Thyroid gland (tissue), 4 donors: ENCODE measurements at regions not wholly inside any gene's neighbourhood (a gene's known extent, or its start where the extent isn't known, plus 50 kb on each side); places are given as distances from the start of the nearest gene placed in this dataset.
"Not testable (repeated sequence)": the region's sequence is repeated elsewhere in the genome, so short reads cannot be mapped to it uniquely, and the experiment has no call there.

ENCODE experiments used
- DNase-seq, 2 donors: peaks; one replicate each; pipeline ENCODE4 v3.0.0-alpha.2; 2019
- H3K27ac ChIP-seq, 3 donors: fragments of 200-600 bp; sonication (generic); 1 replicate in 2 of 3; 2 replicates in 1 of 3; pipeline ENCODE4 v1.5.1; 2016 to 2019; ENCODE audit warnings: mild to moderate bottlenecking in 1 of 3, moderate library complexity in 1 of 3
- H3K27me3 ChIP-seq: fragments of 200-600 bp; sonication (generic); one replicate; pipeline ENCODE4 v1.5.1; 2019
- H3K36me3 ChIP-seq, 2 donors: fragments of 200-600 bp; sonication (generic); one replicate each; pipeline ENCODE4 v1.5.1; 2016 to 2019
- H3K4me1 ChIP-seq, 2 donors: fragments of 200-600 bp; sonication (generic); one replicate each; pipeline ENCODE4 v1.5.1; 2017 to 2019
- H3K4me3 ChIP-seq, 3 donors: fragments of 200-600 bp; sonication (generic); replicated peaks in 1 of 3; 1 replicate in 2 of 3; 2 replicates in 1 of 3; pipeline ENCODE4 v1.5.1; 2016; ENCODE audit warnings: mild to moderate bottlenecking in 1 of 3
- H3K9me3 ChIP-seq: fragments of 200-600 bp; sonication (generic); one replicate; pipeline ENCODE4 v1.5.1; 2017
- POLR2A ChIP-seq, 2 donors: fragments of 450-650 bp; IDR thresholded peaks; one replicate each; pipeline ENCODE4 v1.6.1; 2017; ENCODE audit warnings: antibody characterized with exemption in 2 of 2, mild to moderate bottlenecking in 2 of 2, moderate library complexity in 1 of 2
- WGBS, 2 donors: methylation state at CpG; one replicate each; pipeline ENCODE4 v1.1.5; 2017; 5-methylcytosine and 5-hydroxymethylcytosine counted together
- intact Hi-C: fragments of 100-400 bp; cut with DNase I; formaldehyde crosslinking; loops from one replicate; pipeline ENCODE4 v1.15.1; 2023
- TF ChIP-seq, protein P1 (sequence below), 6 experiments: fragments of 200-600 bp in 3 of 6; fragments of 450-650 bp in 3 of 6; sonication (generic) in 3 of 6; IDR thresholded peaks; one replicate each; pipeline ENCODE4 v1.5.1; 2016 to 2019; ENCODE audit warnings: antibody characterized with exemption in 6 of 6, mild to moderate bottlenecking in 2 of 6, inconsistent platforms in 1 of 6, moderate library complexity in 1 of 6

DNA sequence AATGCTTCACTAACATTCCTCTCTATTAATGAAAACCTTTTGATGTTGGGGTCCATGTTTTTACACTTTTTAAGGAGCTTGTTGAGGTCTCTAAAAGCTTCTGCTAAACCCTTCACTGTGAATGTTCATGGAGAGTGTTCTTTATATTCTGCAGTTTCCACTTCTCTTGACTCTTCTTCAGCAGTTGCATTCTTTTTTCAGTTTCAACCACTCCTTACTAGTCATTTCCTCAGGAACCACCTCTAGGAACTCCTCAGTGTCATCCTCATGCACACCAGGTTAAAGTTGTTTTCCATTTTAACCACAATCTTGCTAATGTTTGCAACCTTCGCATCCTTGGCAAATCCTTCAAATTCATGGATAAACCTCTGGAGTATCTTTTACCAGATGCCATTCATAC lies 821.6 kb downstream of the ANKRD7 start:
- WGBS, 2 donors, result 82 to 100% methylated on average over 1 of the region's 1 CpG
- TF ChIP-seq, protein P1, sequence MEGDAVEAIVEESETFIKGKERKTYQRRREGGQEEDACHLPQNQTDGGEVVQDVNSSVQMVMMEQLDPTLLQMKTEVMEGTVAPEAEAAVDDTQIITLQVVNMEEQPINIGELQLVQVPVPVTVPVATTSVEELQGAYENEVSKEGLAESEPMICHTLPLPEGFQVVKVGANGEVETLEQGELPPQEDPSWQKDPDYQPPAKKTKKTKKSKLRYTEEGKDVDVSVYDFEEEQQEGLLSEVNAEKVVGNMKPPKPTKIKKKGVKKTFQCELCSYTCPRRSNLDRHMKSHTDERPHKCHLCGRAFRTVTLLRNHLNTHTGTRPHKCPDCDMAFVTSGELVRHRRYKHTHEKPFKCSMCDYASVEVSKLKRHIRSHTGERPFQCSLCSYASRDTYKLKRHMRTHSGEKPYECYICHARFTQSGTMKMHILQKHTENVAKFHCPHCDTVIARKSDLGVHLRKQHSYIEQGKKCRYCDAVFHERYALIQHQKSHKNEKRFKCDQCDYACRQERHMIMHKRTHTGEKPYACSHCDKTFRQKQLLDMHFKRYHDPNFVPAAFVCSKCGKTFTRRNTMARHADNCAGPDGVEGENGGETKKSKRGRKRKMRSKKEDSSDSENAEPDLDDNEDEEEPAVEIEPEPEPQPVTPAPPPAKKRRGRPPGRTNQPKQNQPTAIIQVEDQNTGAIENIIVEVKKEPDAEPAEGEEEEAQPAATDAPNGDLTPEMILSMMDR (IDR thresholded peaks at IDR 0.05), result no peak
- no peak for TF ChIP-seq POLR2A (IDR thresholded peaks at IDR 0.05)
- intact Hi-C loops, result no loop called here
- Histone ChIP-seq H3K36me3 (no peaks in the 10 kb centered on the region), H3K27me3 (no peaks in the 10 kb centered on the region), H3K4me3 (no peak overlapping the region), H3K27ac (no peak overlapping the region), H3K9me3 (no peaks in the 10 kb centered on the region), H3K4me1 (no peaks in the 10 kb centered on the region)
- DNase-seq, result no peak

DNA sequence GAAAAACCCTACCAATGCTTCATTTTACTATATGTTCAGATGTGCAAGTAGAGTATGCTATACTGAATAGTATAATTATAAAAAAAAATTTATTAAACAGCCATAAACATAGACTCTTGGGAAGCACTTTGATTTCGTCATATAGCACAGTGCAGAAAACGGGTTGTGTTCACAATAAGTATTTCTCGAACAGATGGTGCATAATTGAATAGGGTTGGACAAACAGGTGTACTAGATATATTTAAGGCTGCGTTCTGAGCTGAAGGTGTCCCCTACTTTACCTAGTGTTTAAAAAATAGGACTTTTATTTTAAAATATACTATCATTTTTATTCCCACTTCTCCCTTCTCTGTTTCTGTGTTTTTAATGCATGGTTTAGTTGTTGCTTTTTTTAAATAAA lies 841.5 kb downstream of the ANKRD7 start:
- Histone ChIP-seq H3K4me3 (no peak overlapping the region), H3K9me3 (no peaks in the 10 kb centered on the region), H3K27ac (no peak overlapping the region), H3K4me1 (no peaks in the 10 kb centered on the region), H3K27me3 (no peaks in the 10 kb centered on the region), H3K36me3 (no peaks in the 10 kb centered on the region)
- intact Hi-C loops, result no loop called here
- WGBS, 2 donors, result 88 to 91% methylated on average over 4 of the region's 4 CpGs
- no peak for DNase-seq
- TF ChIP-seq, protein P1 (IDR thresholded peaks at IDR 0.05), result no peak

GRCh38 chr7:119086026-119086425 lies 861.5 kb downstream of the ANKRD7 start:
- no peaks in the 10 kb centered on the region for H3K36me3 ChIP-seq
- H3K4me3 ChIP-seq, result no peak overlapping the region
- WGBS, 2 donors, result 83 to 85% methylated on average over 1 of the region's 1 CpG
- DNase-seq, result no peak
- H3K27me3 ChIP-seq, result no peaks in the 10 kb centered on the region
- intact Hi-C loops, result no loop called here
- no peak overlapping the region for H3K27ac ChIP-seq
- no peaks in the 10 kb centered on the region for H3K4me1 ChIP-seq
- TF ChIP-seq, protein P1 (IDR thresholded peaks at IDR 0.05), result no peak
- no peak for TF ChIP-seq POLR2A (IDR thresholded peaks at IDR 0.05)
- H3K9me3 ChIP-seq, result no peaks in the 10 kb centered on the region

- Histone ChIP-seq H3K4me3 (no peak overlapping the region), H3K9me3 (no peaks in the 10 kb centered on the region), H3K27ac (no peak overlapping the region), H3K27me3 (no peaks in the 10 kb centered on the region), H3K36me3 (no peaks in the 10 kb centered on the region), H3K4me1 (no peaks in the 10 kb centered on the region)
- DNase-seq, result no peak
- intact Hi-C loops, result no loop called here
- no peak for TF ChIP-seq POLR2A (IDR thresholded peaks at IDR 0.05)
- TF ChIP-seq, protein P1 (IDR thresholded peaks at IDR 0.05), result no peak
Observed at GRCh38 chr7:119090851-119091250, 866.3 kb downstream of the ANKRD7 start.

GRCh38 chr7:119096683-119097082 lies 872.2 kb downstream of the ANKRD7 start:
- Histone ChIP-seq H3K4me1 (peaks cover 0 to 2% of the 10 kb centered on the region in 2 donors), H3K27ac (no peak overlapping the region), H3K27me3 (no peaks in the 10 kb centered on the region), H3K4me3 (no peak overlapping the region), H3K36me3 (no peaks in the 10 kb centered on the region), H3K9me3 (no peaks in the 10 kb centered on the region)
- intact Hi-C loops, result no loop called here
- no peak for DNase-seq
- WGBS, 2 donors, result 92% methylated on average over 3 of the region's 3 CpGs
- no peak for TF ChIP-seq POLR2A (IDR thresholded peaks at IDR 0.05)
- TF ChIP-seq, protein P1 (IDR thresholded peaks at IDR 0.05), result no peak

- 18 to 19% methylated on average over 4 of the region's 4 CpGs for WGBS, 2 donors
- H3K27ac ChIP-seq, H3K9me3 ChIP-seq, H3K4me3 ChIP-seq, H3K36me3 ChIP-seq, DNase-seq, H3K27me3 ChIP-seq, intact Hi-C loops: not testable (repeated sequence)
- H3K4me1 ChIP-seq, result peaks cover 0 to 11% of the 10 kb centered on the region in 2 donors
Observed at GRCh38 chr7:119100611-119101258, 876.2 kb downstream of the ANKRD7 start.
